Smooth muscle cell (in vitro differentiated cells): ENCODE measurements at regions not wholly inside any gene's neighbourhood (a gene's known extent, or its start where the extent isn't known, plus 50 kb on each side); places are given as distances from the start of the nearest gene placed in this dataset.

Experiments used
- DNase-seq: peaks from one replicate; lab custom pipeline; 2025; ENCODE audit not compliant: unreplicated experiment; lab: John Stamatoyannopoulos, UW
- H2AFZ ChIP-seq: fragments of 200-600 bp; sonication (generic); 2 replicates; pipeline ENCODE4 v1.6.0; 2016; ENCODE audit warnings: antibody characterized with exemption, low read depth, mild to moderate bottlenecking
- H3F3A ChIP-seq: fragments of 200-600 bp; sonication (generic); 2 replicates; pipeline ENCODE4 v1.6.0; 2017; ENCODE audit warnings: antibody characterized with exemption, low read depth
- H3K27ac ChIP-seq: fragments of 200-600 bp; sonication (generic); 2 replicates; pipeline ENCODE4 v1.5.1; 2016; ENCODE audit warnings: low read depth, mild to moderate bottlenecking
- H3K27me3 ChIP-seq: fragments of 200-600 bp; sonication (generic); 2 replicates; pipeline ENCODE4 v1.6.1; 2016; ENCODE audit warnings: low read depth, mild to moderate bottlenecking
- H3K36me3 ChIP-seq: fragments of 200-600 bp; sonication (generic); 2 replicates; pipeline ENCODE4 v1.5.1; 2016; ENCODE audit warnings: low read depth
- H3K4me1 ChIP-seq: fragments of 200-600 bp; sonication (generic); 2 replicates; pipeline ENCODE4 v1.5.1; 2016; ENCODE audit warnings: low read depth
- H3K4me2 ChIP-seq: fragments of 200-600 bp; sonication (generic); 2 replicates; pipeline ENCODE4 v1.6.0; 2016; ENCODE audit warnings: mild to moderate bottlenecking
- H3K4me3 ChIP-seq: fragments of 200-600 bp; sonication (generic); 2 replicates; pipeline ENCODE4 v1.5.1; 2016; ENCODE audit warnings: mild to moderate bottlenecking
- H3K79me2 ChIP-seq: fragments of 200-600 bp; sonication (generic); 2 replicates; pipeline ENCODE4 v1.6.0; 2016; ENCODE audit warnings: low read depth, mild to moderate bottlenecking
- H3K9ac ChIP-seq: fragments of 200-600 bp; sonication (generic); 2 replicates; pipeline ENCODE4 v1.6.0; 2016; ENCODE audit warnings: low read depth
- H3K9me3 ChIP-seq: fragments of 200-600 bp; sonication (generic); replicated peaks from 2 replicates; pipeline ENCODE4 v1.5.1; 2016; ENCODE audit warnings: low read depth
- H4K20me1 ChIP-seq: fragments of 200-600 bp; sonication (generic); 2 replicates; pipeline ENCODE4 v1.6.0; 2016; ENCODE audit warnings: low read depth
- WGBS: methylation state at CpG from one replicate; pipeline ENCODE4 v1.1.7; 2016; ENCODE audit warnings: low lambda C conversion rate; 5-methylcytosine and 5-hydroxymethylcytosine counted together
- TF ChIP-seq, protein P1 (sequence below): fragments of 200-600 bp; sonication (generic); IDR thresholded peaks from 2 replicates; pipeline ENCODE4 v1.5.1; 2017; ENCODE audit warnings: borderline replicate concordance, mild to moderate bottlenecking, antibody characterized with exemption; ENCODE audit not compliant: insufficient read depth, poor library complexity, severe bottlenecking

DNA sequence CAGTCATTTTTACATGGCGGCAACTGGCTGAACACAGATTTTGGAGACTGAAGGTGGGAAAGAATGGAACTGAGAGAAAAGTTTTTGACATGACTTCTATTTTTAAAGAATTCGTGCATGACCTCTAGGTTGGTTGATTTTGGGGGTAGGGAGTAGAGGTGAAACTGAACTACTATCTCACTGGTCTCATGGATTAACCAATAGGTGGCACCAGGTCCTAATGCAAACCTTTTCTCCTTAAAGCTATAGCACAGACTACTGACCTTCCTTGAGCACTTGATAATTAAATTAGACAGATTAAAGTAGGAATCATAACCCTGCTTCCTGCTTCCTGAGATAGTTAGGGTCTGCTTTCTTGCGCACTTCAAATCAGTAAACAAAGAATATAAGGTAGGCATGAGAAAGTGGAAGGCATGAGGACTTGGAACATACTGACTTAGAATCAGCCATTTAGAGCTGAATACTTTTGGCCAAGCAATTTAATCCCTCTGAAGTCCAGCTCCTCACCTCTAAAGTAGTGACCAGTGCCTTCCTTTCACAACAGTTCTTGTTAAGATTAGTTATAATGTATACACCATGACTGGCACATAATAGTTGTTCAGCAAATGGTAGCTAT is 206.0 kb downstream of the CENPF start:
- Histone ChIP-seq H3K79me2 (no peaks in the 10 kb centered on the region), H3K4me2 (no peak overlapping the region), H3K9me3 (no peaks in the 10 kb centered on the region), H3F3A (no peaks in the 10 kb centered on the region), H3K36me3 (no peaks in the 10 kb centered on the region), H2AFZ (no peak overlapping the region), H3K27ac (no peak overlapping the region), H3K4me3 (no peak overlapping the region), H3K4me1 (no peaks in the 10 kb centered on the region), H3K27me3 (no peaks in the 10 kb centered on the region), H3K9ac (no peak overlapping the region), H4K20me1 (no peaks in the 10 kb centered on the region)
- no peak for DNase-seq
- TF ChIP-seq, protein P1, sequence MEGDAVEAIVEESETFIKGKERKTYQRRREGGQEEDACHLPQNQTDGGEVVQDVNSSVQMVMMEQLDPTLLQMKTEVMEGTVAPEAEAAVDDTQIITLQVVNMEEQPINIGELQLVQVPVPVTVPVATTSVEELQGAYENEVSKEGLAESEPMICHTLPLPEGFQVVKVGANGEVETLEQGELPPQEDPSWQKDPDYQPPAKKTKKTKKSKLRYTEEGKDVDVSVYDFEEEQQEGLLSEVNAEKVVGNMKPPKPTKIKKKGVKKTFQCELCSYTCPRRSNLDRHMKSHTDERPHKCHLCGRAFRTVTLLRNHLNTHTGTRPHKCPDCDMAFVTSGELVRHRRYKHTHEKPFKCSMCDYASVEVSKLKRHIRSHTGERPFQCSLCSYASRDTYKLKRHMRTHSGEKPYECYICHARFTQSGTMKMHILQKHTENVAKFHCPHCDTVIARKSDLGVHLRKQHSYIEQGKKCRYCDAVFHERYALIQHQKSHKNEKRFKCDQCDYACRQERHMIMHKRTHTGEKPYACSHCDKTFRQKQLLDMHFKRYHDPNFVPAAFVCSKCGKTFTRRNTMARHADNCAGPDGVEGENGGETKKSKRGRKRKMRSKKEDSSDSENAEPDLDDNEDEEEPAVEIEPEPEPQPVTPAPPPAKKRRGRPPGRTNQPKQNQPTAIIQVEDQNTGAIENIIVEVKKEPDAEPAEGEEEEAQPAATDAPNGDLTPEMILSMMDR: peak; percentile 14
- WGBS: 66% methylated on average over 3 of the region's 3 CpGs

DNA sequence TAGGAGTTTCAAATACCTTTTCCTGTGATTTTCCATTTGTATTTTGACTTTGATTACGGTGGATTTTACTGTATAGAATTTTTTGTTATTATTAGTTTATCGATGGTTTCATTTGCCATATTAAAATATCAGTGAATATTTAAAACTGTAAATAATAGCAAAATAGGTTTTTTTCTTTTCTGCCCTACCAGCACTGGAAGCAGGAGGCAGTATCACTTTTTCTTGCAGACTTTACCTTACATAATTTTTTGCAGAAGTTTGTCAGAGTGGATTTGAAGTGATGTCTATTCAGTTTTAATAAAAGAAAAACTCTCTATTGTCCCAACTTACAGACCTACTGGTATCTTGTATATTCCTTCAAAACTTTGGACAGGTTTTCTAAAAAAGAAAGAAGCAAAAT is 213.6 kb downstream of the CENPF start:
- WGBS: 57% methylated on average over 2 of the region's 2 CpGs
- H3K4me2 ChIP-seq: no peak overlapping the region
- H3K4me3 ChIP-seq: no peak overlapping the region
- no peaks in the 10 kb centered on the region for H3F3A ChIP-seq
- H2AFZ ChIP-seq: no peak overlapping the region
- no peaks in the 10 kb centered on the region for H3K9me3 ChIP-seq
- no peaks in the 10 kb centered on the region for H3K79me2 ChIP-seq
- TF ChIP-seq, protein P1: no peak
- DNase-seq: no peak
- H3K27me3 ChIP-seq: no peaks in the 10 kb centered on the region
- H3K4me1 ChIP-seq: no peaks in the 10 kb centered on the region
- no peak overlapping the region for H3K27ac ChIP-seq
- H4K20me1 ChIP-seq: no peaks in the 10 kb centered on the region
- no peak overlapping the region for H3K9ac ChIP-seq
- no peaks in the 10 kb centered on the region for H3K36me3 ChIP-seq

DNA sequence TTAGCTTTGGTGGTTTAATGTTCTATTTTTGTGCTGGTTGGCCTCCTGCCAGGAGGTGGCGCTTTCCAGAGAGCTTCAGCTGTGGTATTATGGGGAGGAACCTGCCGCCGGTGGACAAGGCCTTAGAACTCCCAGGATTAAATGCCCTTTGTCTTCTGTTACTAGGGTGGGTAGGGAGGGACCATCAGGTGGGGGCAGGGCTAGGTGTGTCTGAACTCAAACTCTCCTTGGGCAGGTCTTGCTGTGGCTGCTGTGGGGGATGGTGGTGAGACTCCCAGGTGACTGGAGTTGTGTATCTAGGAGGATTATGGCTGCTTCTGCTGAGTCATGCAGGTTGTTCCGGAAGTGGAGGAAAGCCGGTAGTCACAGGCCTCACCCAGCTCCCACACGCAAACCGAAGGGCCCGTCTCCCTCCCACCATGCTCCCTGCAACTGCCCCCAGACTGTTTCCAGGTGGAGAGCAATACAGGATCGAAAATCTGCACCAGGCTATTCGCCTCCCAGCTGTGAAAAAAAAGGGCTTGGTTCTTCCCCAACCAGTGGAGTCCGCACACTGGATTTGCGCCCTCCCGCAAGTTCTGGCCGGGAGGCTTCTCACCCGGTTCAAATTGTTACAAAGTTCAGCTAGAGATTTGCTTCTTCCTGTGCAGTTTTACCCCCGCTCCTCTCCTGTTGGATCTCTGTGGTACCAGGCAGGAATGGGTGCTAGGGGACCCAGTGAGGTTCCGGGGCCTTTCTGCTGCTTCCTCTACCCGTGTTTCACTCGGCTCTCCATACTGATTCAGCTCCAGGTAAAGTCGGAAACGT is 220.5 kb downstream of the CENPF start:
- no peaks in the 10 kb centered on the region for H3K4me1 ChIP-seq
- H3K27me3 ChIP-seq: no peaks in the 10 kb centered on the region
- H3K79me2 ChIP-seq: no peaks in the 10 kb centered on the region
- no peak overlapping the region for H2AFZ ChIP-seq
- no peaks in the 10 kb centered on the region for H3K9me3 ChIP-seq
- H4K20me1 ChIP-seq: no peaks in the 10 kb centered on the region
- TF ChIP-seq, protein P1: no peak
- no peaks in the 10 kb centered on the region for H3F3A ChIP-seq
- no peak for DNase-seq
- no peak overlapping the region for H3K4me2 ChIP-seq
- no peak overlapping the region for H3K4me3 ChIP-seq
- H3K27ac ChIP-seq: no peak overlapping the region
- no peaks in the 10 kb centered on the region for H3K36me3 ChIP-seq
- H3K9ac ChIP-seq: no peak overlapping the region
- WGBS: 94% methylated on average over 21 of the region's 21 CpGs
